PC-9 (cell line): ENCODE measurements at regions not wholly inside any gene's neighbourhood (a gene's known extent, or its start where the extent isn't known, plus 50 kb on each side); places are given as distances from the start of the nearest gene placed in this dataset.

Experiments
- BruUV-seq: library from RNA; stranded (reverse); fragments of 400-500 nt; replicated peaks from 2 replicates; lab custom pipeline; 2021; lab: Mats Ljungman, UMichigan
- CTCF ChIA-PET: fragments of 300-600 bp; sonication (Branson Sonifier 250); formaldehyde crosslinking; loops from one replicate; lab custom pipeline; 2022; ENCODE audit warnings: antibody characterized with exemption; lab: Charles Lee
- POLR2A ChIA-PET: fragments of 300-600 bp; sonication (Branson Sonifier 250); formaldehyde crosslinking; loops from one replicate; lab custom pipeline; 2022; ENCODE audit warnings: antibody characterized with exemption; ENCODE audit not compliant: unreplicated experiment; lab: Charles Lee
- DNase-seq, 2 experiments: peaks; one replicate each; pipeline versions ENCODE4 v3.0.0 to v3.0.0-alpha.2; 2015 to 2022; ENCODE audit warnings: mixed read lengths in 1 of 2
- H2AFZ ChIP-seq: fragments of 200-600 bp; sonication (generic); 2 replicates; pipeline ENCODE4 v1.8.1; 2017; ENCODE audit warnings: antibody characterized with exemption
- H3F3A ChIP-seq: fragments of 200-600 bp; sonication (generic); 2 replicates; pipeline ENCODE4 v1.8.1; 2017; ENCODE audit warnings: antibody characterized with exemption, mild to moderate bottlenecking, low read depth; ENCODE audit not compliant: insufficient read depth
- H3K27ac ChIP-seq: fragments of 200-600 bp; sonication (generic); 2 replicates; pipeline ENCODE4 v1.6.1; 2016; ENCODE audit warnings: mixed run types
- H3K27me3 ChIP-seq: fragments of 200-600 bp; sonication (generic); 2 replicates; pipeline ENCODE4 v1.6.1; 2016; ENCODE audit warnings: low read depth, mixed run types; ENCODE audit not compliant: insufficient read depth
- H3K36me3 ChIP-seq: fragments of 200-600 bp; sonication (generic); 2 replicates; pipeline ENCODE4 v1.6.1; 2016; ENCODE audit warnings: low read depth, mixed run types
- H3K4me1 ChIP-seq: fragments of 200-600 bp; sonication (generic); replicated peaks from 2 replicates; pipeline ENCODE4 v1.6.1; 2016; ENCODE audit warnings: mixed run types; ENCODE audit not compliant: insufficient read depth
- H3K4me2 ChIP-seq: fragments of 200-600 bp; sonication (generic); 2 replicates; pipeline ENCODE4 v1.6.1; 2017; ENCODE audit warnings: mixed run types
- H3K4me3 ChIP-seq: fragments of 200-600 bp; sonication (generic); 2 replicates; pipeline ENCODE4 v1.6.1; 2016; ENCODE audit warnings: mixed run types
- H3K79me2 ChIP-seq: fragments of 200-600 bp; sonication (generic); 2 replicates; pipeline ENCODE4 v1.6.1; 2017; ENCODE audit warnings: low read depth, mixed run types
- H3K9me2 ChIP-seq: fragments of 200-600 bp; sonication (generic); 2 replicates; pipeline ENCODE4 v1.8.1; 2017; ENCODE audit warnings: mild to moderate bottlenecking; ENCODE audit not compliant: insufficient read depth
- H3K9me3 ChIP-seq: fragments of 200-600 bp; sonication (generic); 2 replicates; pipeline ENCODE4 v1.8.1; 2016; ENCODE audit warnings: low read depth; ENCODE audit not compliant: insufficient read depth
- H4K20me1 ChIP-seq: fragments of 200-600 bp; sonication (generic); 2 replicates; pipeline ENCODE4 v1.8.1; 2017; ENCODE audit not compliant: insufficient read depth
- EZH2 ChIP-seq: fragments of 200-600 bp; sonication (generic); IDR thresholded peaks from 2 replicates; pipeline ENCODE4 v1.8.0; 2017; ENCODE audit warnings: antibody characterized with exemption, low read depth
- intact Hi-C: fragments of 100-400 bp; cut with micrococcal nuclease; formaldehyde crosslinking; loops from one replicate; pipeline ENCODE4 v1.10.0; 2022; ENCODE audit not compliant: unreplicated experiment
- TF ChIP-seq, protein P1 (sequence below): fragments of 200-600 bp; sonication (generic); conservative IDR thresholded peaks from 2 replicates; pipeline ENCODE4 v1.6.1; 2017; ENCODE audit warnings: mixed run types, antibody characterized with exemption, mild to moderate bottlenecking, moderate library complexity

DNA sequence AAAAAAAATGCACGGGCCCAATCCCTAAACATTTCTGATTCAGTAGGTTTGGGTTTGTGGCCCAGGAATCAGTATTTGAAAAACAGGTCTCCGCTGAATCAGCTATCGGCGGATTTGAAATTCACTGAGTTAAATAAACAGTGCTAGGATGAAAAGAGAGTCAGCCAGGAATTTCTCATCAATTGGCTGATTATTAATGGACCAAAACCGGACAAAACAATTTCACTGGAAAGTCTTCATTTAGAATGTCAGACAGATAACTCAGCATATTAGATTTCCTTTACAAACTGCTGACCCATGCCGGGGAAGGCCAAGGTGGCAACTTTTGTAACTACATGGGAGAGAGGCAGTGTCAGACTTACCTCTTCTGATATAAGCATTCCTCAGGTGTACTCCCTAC is 99.4 kb upstream of the LSM6 start:
- H2AFZ ChIP-seq, result no peak overlapping the region
- no peak overlapping the region for H3K27ac ChIP-seq
- no peaks in the 10 kb centered on the region for H3K79me2 ChIP-seq
- H3K4me2 ChIP-seq, result no peak overlapping the region
- CTCF ChIA-PET, result interaction anchor here (0.6 kb wide), 1 partner anchor 234 kb away, joined by 5 read pairs; no protein-coding TSS in a partner anchor
- H3K4me3 ChIP-seq, result no peak overlapping the region
- intact Hi-C loops, result no loop called here
- POLR2A ChIA-PET, result interaction anchor here (0.6 kb wide), 1 partner anchor 289 kb away, joined by 3 read pairs; no protein-coding TSS in a partner anchor
- H3K9me2 ChIP-seq, result no peaks in the 10 kb centered on the region
- TF ChIP-seq, protein P1, sequence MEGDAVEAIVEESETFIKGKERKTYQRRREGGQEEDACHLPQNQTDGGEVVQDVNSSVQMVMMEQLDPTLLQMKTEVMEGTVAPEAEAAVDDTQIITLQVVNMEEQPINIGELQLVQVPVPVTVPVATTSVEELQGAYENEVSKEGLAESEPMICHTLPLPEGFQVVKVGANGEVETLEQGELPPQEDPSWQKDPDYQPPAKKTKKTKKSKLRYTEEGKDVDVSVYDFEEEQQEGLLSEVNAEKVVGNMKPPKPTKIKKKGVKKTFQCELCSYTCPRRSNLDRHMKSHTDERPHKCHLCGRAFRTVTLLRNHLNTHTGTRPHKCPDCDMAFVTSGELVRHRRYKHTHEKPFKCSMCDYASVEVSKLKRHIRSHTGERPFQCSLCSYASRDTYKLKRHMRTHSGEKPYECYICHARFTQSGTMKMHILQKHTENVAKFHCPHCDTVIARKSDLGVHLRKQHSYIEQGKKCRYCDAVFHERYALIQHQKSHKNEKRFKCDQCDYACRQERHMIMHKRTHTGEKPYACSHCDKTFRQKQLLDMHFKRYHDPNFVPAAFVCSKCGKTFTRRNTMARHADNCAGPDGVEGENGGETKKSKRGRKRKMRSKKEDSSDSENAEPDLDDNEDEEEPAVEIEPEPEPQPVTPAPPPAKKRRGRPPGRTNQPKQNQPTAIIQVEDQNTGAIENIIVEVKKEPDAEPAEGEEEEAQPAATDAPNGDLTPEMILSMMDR, result no peak
- TF ChIP-seq EZH2, result no peak
- no peaks in the 10 kb centered on the region for H4K20me1 ChIP-seq
- no peaks in the 10 kb centered on the region for H3K9me3 ChIP-seq
- H3F3A ChIP-seq, result no peaks in the 10 kb centered on the region
- H3K36me3 ChIP-seq, result no peaks in the 10 kb centered on the region
- H3K4me1 ChIP-seq, result no peaks in the 10 kb centered on the region
- H3K27me3 ChIP-seq, result no peaks in the 10 kb centered on the region
- no peak for DNase-seq
- no TSS peak for BruUV-seq

DNA sequence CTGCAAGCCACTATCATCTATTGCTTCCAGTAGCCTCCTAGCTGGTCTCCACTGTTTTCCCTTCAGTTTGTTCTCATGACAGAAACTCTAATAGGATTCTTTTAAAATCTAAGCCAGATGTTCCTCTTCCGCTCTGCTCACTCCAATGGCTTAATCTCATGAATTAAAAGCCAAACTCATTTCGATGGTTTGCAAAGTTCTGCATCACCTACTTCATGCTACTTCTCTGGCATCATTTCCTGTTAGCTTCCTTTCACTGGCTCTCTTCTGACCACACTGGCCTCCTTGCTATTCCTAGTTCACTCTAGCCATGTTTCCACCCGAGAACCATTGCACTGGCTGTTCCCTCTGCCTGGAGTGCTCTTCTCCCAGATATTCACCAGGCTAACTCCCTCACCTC is 102.0 kb upstream of the LSM6 start:
- BruUV-seq, result no TSS peak
- H3K27ac ChIP-seq, result no peak overlapping the region
- no peaks in the 10 kb centered on the region for H3K36me3 ChIP-seq
- DNase-seq, result no peak
- no peak overlapping the region for H3K4me3 ChIP-seq
- no peaks in the 10 kb centered on the region for H3K9me2 ChIP-seq
- H2AFZ ChIP-seq, result no peak overlapping the region
- no peaks in the 10 kb centered on the region for H4K20me1 ChIP-seq
- no peak for TF ChIP-seq EZH2
- TF ChIP-seq, protein P1, result no peak
- no peaks in the 10 kb centered on the region for H3K27me3 ChIP-seq
- CTCF ChIA-PET, result no interaction called here
- POLR2A ChIA-PET, result no interaction called here
- H3K79me2 ChIP-seq, result no peaks in the 10 kb centered on the region
- intact Hi-C loops, result no loop called here
- no peaks in the 10 kb centered on the region for H3K4me1 ChIP-seq
- H3K9me3 ChIP-seq, result no peaks in the 10 kb centered on the region
- H3F3A ChIP-seq, result no peaks in the 10 kb centered on the region
- H3K4me2 ChIP-seq, result no peak overlapping the region

DNA sequence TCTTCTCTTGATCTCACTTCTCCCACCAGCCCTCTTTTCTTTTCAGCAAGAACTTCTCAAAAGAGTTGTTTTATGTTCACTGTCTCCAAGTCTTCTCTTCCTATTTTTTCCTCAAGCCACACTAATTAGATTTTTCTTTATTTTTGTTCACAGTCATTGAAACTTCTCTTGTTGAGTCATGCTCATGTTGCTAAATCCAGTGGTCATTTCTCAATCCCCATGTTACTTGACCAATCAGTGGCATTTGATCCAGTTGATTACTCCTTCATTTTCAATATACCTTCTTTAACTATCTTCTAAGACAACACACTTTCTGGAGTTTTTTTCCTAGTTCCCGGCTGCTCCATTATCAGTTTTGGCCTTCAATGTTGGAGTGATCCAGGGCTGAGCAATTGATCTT is 103.1 kb upstream of the LSM6 start:
- CTCF ChIA-PET, result no interaction called here
- no peaks in the 10 kb centered on the region for H4K20me1 ChIP-seq
- no peak overlapping the region for H3K4me3 ChIP-seq
- H3K36me3 ChIP-seq, result no peaks in the 10 kb centered on the region
- H3K4me2 ChIP-seq, result no peak overlapping the region
- no TSS peak for BruUV-seq
- intact Hi-C loops, result no loop called here
- no peaks in the 10 kb centered on the region for H3F3A ChIP-seq
- TF ChIP-seq, protein P1, result no peak
- no peak for TF ChIP-seq EZH2
- no peak for DNase-seq
- H3K9me3 ChIP-seq, result no peaks in the 10 kb centered on the region
- H3K9me2 ChIP-seq, result no peaks in the 10 kb centered on the region
- no peaks in the 10 kb centered on the region for H3K27me3 ChIP-seq
- H3K27ac ChIP-seq, result no peak overlapping the region
- no peaks in the 10 kb centered on the region for H3K4me1 ChIP-seq
- no peaks in the 10 kb centered on the region for H3K79me2 ChIP-seq
- POLR2A ChIA-PET, result no interaction called here
- no peak overlapping the region for H2AFZ ChIP-seq
